ENCODE measurements at regions not wholly inside any gene's neighbourhood (a gene's known extent, or its start where the extent isn't known, plus 50 kb on each side); places are given as distances from the start of the nearest gene placed in this dataset.
"Not testable (repeated sequence)": the region's sequence is repeated elsewhere in the genome, so short reads cannot be mapped to it uniquely, and the experiment has no call there.

GRCh38 chr2:155966064-155966471, 366.5 kb downstream of the NR4A2 start:
- not testable (repeated sequence) for TF ChIP-seq POLR2AphosphoS5, CTCF (IDR thresholded peaks at IDR 0.05)

Data from gastroesophageal sphincter (tissue), 3 donors.